ENCODE measurements at regions not wholly inside any gene's neighbourhood (a gene's known extent, or its start where the extent isn't known, plus 50 kb on each side); places are given as distances from the start of the nearest gene placed in this dataset.

DNA sequence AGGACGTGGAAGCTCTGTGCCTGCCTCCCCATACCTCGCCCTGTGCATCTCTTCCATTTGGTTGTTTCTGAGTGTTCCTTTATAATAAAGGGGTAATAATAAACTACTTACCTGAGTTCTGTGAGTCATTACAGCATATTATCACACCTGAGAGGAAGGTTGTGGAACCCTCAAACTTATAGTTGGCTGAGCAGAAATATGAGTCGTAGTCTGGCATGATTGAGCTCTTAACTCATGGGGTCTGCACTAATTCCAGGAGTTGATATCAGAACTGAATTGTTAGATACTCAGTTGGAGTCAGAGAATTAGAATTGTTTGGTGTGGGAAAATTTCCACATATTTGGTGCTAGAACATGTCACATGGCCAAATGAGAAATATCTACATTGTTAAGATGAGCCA, 52.4 kb upstream of the HTR2A start:
- Histone ChIP-seq H3K4me1 (ENCODE audit: control insufficient read depth, extremely low read depth, insufficient read depth, low read length) (no peaks in the 10 kb centered on the region), H4K20me1 (replicated peaks; ENCODE audit: control insufficient read depth, extremely low read depth, insufficient read depth, low read length) (no peaks in the 10 kb centered on the region), H3K27me3 (ENCODE audit: control insufficient read depth in 2 of 2, insufficient read depth in 2 of 2, low read length in 2 of 2) (no peaks in the 10 kb centered on the region), H3K9me3 (replicated peaks; ENCODE audit: control insufficient read depth, insufficient read depth, low read length) (peaks cover 2% of the 10 kb centered on the region), H3K9me1 (replicated peaks; ENCODE audit: control insufficient read depth, extremely low read depth, insufficient read depth, low read length) (no peaks in the 10 kb centered on the region), H3K4me3 (replicated peaks in 1 of 3; ENCODE audit: insufficient read depth in 1 of 3, low read depth in 1 of 3, low read length in 3 of 3) (no peak overlapping the region), H3K4me2 (ENCODE audit: insufficient read depth, low read length) (no peak overlapping the region), H3K79me2 (ENCODE audit: control insufficient read depth, insufficient read depth, low read length) (no peaks in the 10 kb centered on the region), H3K27ac (ENCODE audit: insufficient read depth, low read depth, low read length) (no peak overlapping the region), H3K9ac (replicated peaks; ENCODE audit: extremely low read depth, insufficient read depth, low read length) (no peak overlapping the region), H3K36me3 (ENCODE audit: control insufficient read depth in 2 of 2, extremely low read depth in 1 of 2, insufficient read depth in 2 of 2, low read length in 2 of 2) (no peaks in the 10 kb centered on the region), H2AFZ (ENCODE audit: low read depth, low read length) (no peak overlapping the region)
- dilution Hi-C loops (cut with MboI; ENCODE audit: extremely low pct_ligation_motif_present, low sequenced_read_pairs) = no loop called here
- intact Hi-C loops (cut with micrococcal nuclease) = no loop called here
- DNase-seq (ENCODE audit: low read depth, low spot score) = no peak
- no peak for FAIRE-seq
- ChIA-PET CTCF (interaction anchor here (1.4 kb wide), 1 partner anchor 25 kb away, joined by 4 read pairs; no protein-coding TSS in a partner anchor), POLR2A (no interaction called here)
- BruUV-seq (replicated peaks) = no TSS peak
- TF ChIP-seq, protein P1, sequence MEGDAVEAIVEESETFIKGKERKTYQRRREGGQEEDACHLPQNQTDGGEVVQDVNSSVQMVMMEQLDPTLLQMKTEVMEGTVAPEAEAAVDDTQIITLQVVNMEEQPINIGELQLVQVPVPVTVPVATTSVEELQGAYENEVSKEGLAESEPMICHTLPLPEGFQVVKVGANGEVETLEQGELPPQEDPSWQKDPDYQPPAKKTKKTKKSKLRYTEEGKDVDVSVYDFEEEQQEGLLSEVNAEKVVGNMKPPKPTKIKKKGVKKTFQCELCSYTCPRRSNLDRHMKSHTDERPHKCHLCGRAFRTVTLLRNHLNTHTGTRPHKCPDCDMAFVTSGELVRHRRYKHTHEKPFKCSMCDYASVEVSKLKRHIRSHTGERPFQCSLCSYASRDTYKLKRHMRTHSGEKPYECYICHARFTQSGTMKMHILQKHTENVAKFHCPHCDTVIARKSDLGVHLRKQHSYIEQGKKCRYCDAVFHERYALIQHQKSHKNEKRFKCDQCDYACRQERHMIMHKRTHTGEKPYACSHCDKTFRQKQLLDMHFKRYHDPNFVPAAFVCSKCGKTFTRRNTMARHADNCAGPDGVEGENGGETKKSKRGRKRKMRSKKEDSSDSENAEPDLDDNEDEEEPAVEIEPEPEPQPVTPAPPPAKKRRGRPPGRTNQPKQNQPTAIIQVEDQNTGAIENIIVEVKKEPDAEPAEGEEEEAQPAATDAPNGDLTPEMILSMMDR (IDR thresholded peaks at IDR 0.05; ENCODE audit: extremely low read depth in 1 of 2, insufficient read depth in 1 of 2, low read depth in 1 of 2, low read length in 2 of 2) = no peak
- TF ChIP-seq POLR2AphosphoS5 (IDR thresholded peaks at IDR 0.05; ENCODE audit: insufficient read depth, low read depth, low read length) (no peak), FOS (IDR thresholded peaks at IDR 0.05; ENCODE audit: borderline replicate concordance, insufficient read depth, low read length) (no peak), POLR2A (IDR thresholded peaks at IDR 0.05; ENCODE audit: low read depth, low read length) (no peak), GATA2 (IDR thresholded peaks at IDR 0.05; ENCODE audit: insufficient read depth, insufficient read length, low read depth, low read length) (no peak), MYC (IDR thresholded peaks at IDR 0.05; ENCODE audit: low read depth, low read length) (no peak), JUN (IDR thresholded peaks at IDR 0.05; ENCODE audit: borderline replicate concordance, insufficient read depth, insufficient read length, low read depth) (no peak), EZH2 (IDR thresholded peaks at IDR 0.05; ENCODE audit: borderline replicate concordance, low read depth, low read length, severe bottlenecking) (no peak)
- TF ChIP-seq, protein P2, sequence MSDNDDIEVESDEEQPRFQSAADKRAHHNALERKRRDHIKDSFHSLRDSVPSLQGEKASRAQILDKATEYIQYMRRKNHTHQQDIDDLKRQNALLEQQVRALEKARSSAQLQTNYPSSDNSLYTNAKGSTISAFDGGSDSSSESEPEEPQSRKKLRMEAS (IDR thresholded peaks at IDR 0.05; ENCODE audit: insufficient read depth, insufficient read length) = no peak
